H1 (cell line): ENCODE measurements at regions not wholly inside any gene's neighbourhood (a gene's known extent, or its start where the extent isn't known, plus 50 kb on each side); places are given as distances from the start of the nearest gene placed in this dataset.

Experiments
- CTCF ChIA-PET: fragments of 300-600 bp; sonication (Branson Sonifier 250); formaldehyde crosslinking; loops from one replicate; lab custom pipeline; 2021; ENCODE audit not compliant: partially characterized antibody; lab: Charles Lee
- POLR2A ChIA-PET: fragments of 300-600 bp; sonication (Branson Sonifier 250); formaldehyde crosslinking; loops from one replicate; lab custom pipeline; 2021; ENCODE audit warnings: inconsistent platforms; ENCODE audit not compliant: partially characterized antibody; lab: Charles Lee
- DNase-seq, 2 experiments: peaks; one replicate each; pipeline versions ENCODE4 v3.0.0 to v3.0.0-alpha.2; 2010 to 2022; ENCODE audit warnings: low spot score in 2 of 2, low read depth in 1 of 2, mixed read lengths in 1 of 2
- FAIRE-seq: peaks from 2 replicates; lab custom pipeline; 2011; peaks lifted over from hg19 to GRCh38; lab: Jason Lieb, UNC
- H2AFZ ChIP-seq: 2 replicates; pipeline ENCODE4 v1.8.1; 2012; ENCODE audit warnings: low read length, inconsistent platforms
- H2AK5ac ChIP-seq: 2 replicates; pipeline ENCODE4 v1.6.1; 2013; ENCODE audit warnings: low read depth, low read length
- H2BK120ac ChIP-seq: replicated peaks from 2 replicates; pipeline ENCODE3; 2013; ENCODE audit warnings: low read depth, low read length, inconsistent platforms
- H2BK12ac ChIP-seq: 2 replicates; pipeline ENCODE4 v1.6.1; 2013; ENCODE audit warnings: low read depth, low read length
- H2BK15ac ChIP-seq: 2 replicates; pipeline ENCODE4 v1.6.1; 2013; ENCODE audit warnings: low read length
- H2BK20ac ChIP-seq: 2 replicates; pipeline ENCODE4 v1.6.1; 2013; ENCODE audit warnings: low read length
- H2BK5ac ChIP-seq: 2 replicates; pipeline ENCODE4 v1.6.1; 2013; ENCODE audit warnings: low read depth, low read length
- H3K14ac ChIP-seq: 2 replicates; pipeline ENCODE4 v1.6.1; 2013; ENCODE audit warnings: inconsistent platforms; ENCODE audit not compliant: insufficient read length
- H3K18ac ChIP-seq: 2 replicates; pipeline ENCODE4 v1.6.1; 2013; ENCODE audit warnings: low read length; ENCODE audit errors: extremely low read depth
- H3K23ac ChIP-seq: 2 replicates; pipeline ENCODE4 v1.6.1; 2013; ENCODE audit warnings: inconsistent platforms; ENCODE audit not compliant: insufficient read length
- H3K23me2 ChIP-seq: 2 replicates; pipeline ENCODE4 v1.6.1; 2013; ENCODE audit warnings: low read depth, low read length
- H3K27ac ChIP-seq: 2 replicates; pipeline ENCODE4 v1.6.1; 2011; ENCODE audit warnings: low read depth, low read length, inconsistent platforms
- H3K27me3 ChIP-seq, 4 experiments: replicated peaks in 1 of 4; 1 replicate in 1 of 4; 2 replicates in 3 of 4; pipeline versions ENCODE4 v1.6.1 to v1.8.1; 2011 to 2013; ENCODE audit warnings: low read length in 3 of 4, mild to moderate bottlenecking in 3 of 4, inconsistent platforms in 2 of 4, mixed read lengths in 2 of 4, moderate library complexity in 1 of 4; ENCODE audit not compliant: control insufficient read depth in 3 of 4, insufficient read depth in 3 of 4; ENCODE audit errors: extremely low read depth in 1 of 4
- H3K36me3 ChIP-seq, 4 experiments: 2 replicates each; pipeline versions ENCODE4 v1.6.1 to v1.8.1; 2011 to 2013; ENCODE audit warnings: mild to moderate bottlenecking in 4 of 4, low read length in 3 of 4, moderate library complexity in 2 of 4, control low read depth in 1 of 4, inconsistent platforms in 1 of 4; ENCODE audit not compliant: insufficient read depth in 4 of 4, control insufficient read depth in 2 of 4
- H3K4ac ChIP-seq: replicated peaks from 2 replicates; pipeline ENCODE3; 2013; ENCODE audit warnings: low read length, low read depth, mixed read lengths, inconsistent platforms; ENCODE audit not compliant: insufficient read length
- H3K4me1 ChIP-seq, 4 experiments: replicated peaks in 1 of 4; 1 replicate in 1 of 4; 2 replicates in 3 of 4; pipeline versions ENCODE4 v1.6.1 to v1.8.1; 2011 to 2013; ENCODE audit warnings: low read length in 3 of 4, inconsistent platforms in 2 of 4, mixed read lengths in 1 of 4; ENCODE audit not compliant: insufficient read depth in 4 of 4, control insufficient read depth in 3 of 4
- H3K4me2 ChIP-seq, 2 experiments: 2 replicates each; pipeline versions ENCODE4 v1.6.1 to v1.8.1; 2011 to 2013; ENCODE audit warnings: low read depth in 2 of 2, low read length in 2 of 2, control low read depth in 1 of 2, inconsistent platforms in 1 of 2, mild to moderate bottlenecking in 1 of 2; ENCODE audit not compliant: insufficient read depth in 1 of 2
- H3K4me3 ChIP-seq, 4 experiments: fragments of 200-600, 300-600 bp in 1 of 4; sonication (generic), shearing (Covaris generic), sonication (Bioruptor Twin) in 1 of 4; 2 replicates each; pipeline versions ENCODE4 v1.5.1 to v1.8.1; 2011 to 2016; ENCODE audit warnings: low read length in 4 of 4, low read depth in 3 of 4, control low read depth in 2 of 4, inconsistent platforms in 2 of 4, mild to moderate bottlenecking in 2 of 4, mixed read lengths in 1 of 4, moderate library complexity in 1 of 4; ENCODE audit not compliant: insufficient read depth in 2 of 4; ENCODE audit errors: extremely low read depth in 1 of 4
- H3K56ac ChIP-seq: replicated peaks from 2 replicates; pipeline ENCODE3; 2013; ENCODE audit warnings: low read depth, mild to moderate bottlenecking, mixed read lengths, low read length, inconsistent platforms; ENCODE audit not compliant: insufficient read length
- H3K79me1 ChIP-seq: 2 replicates; pipeline ENCODE4 v1.6.1; 2013; ENCODE audit warnings: low read depth, low read length, control low read depth
- H3K79me2 ChIP-seq, 2 experiments: 2 replicates each; pipeline versions ENCODE4 v1.6.1 to v1.8.1; 2012 to 2013; ENCODE audit warnings: low read length in 2 of 2, mild to moderate bottlenecking in 2 of 2, inconsistent platforms in 1 of 2; ENCODE audit not compliant: insufficient read depth in 2 of 2, control insufficient read depth in 1 of 2
- H3K9ac ChIP-seq, 4 experiments: replicated peaks in 1 of 4; 1 replicate in 1 of 4; 2 replicates in 3 of 4; pipeline versions ENCODE4 v1.6.1 to v1.8.1; 2011 to 2013; ENCODE audit warnings: low read depth in 3 of 4, low read length in 3 of 4, control low read depth in 2 of 4, mild to moderate bottlenecking in 2 of 4, moderate library complexity in 2 of 4, inconsistent platforms in 1 of 4; ENCODE audit errors: extremely low read depth in 1 of 4
- H3K9me3 ChIP-seq, 2 experiments: 2 replicates each; pipeline versions ENCODE4 v1.6.1 to v1.8.1; 2012 to 2013; ENCODE audit warnings: mild to moderate bottlenecking in 2 of 2, moderate library complexity in 2 of 2, control low read depth in 1 of 2, inconsistent platforms in 1 of 2, low read depth in 1 of 2, low read length in 1 of 2, mixed read lengths in 1 of 2; ENCODE audit not compliant: insufficient read depth in 2 of 2
- H4K20me1 ChIP-seq, 2 experiments: replicated peaks in 1 of 2; 2 replicates each; pipeline versions ENCODE3 to v1.8.1; 2011 to 2013; ENCODE audit warnings: inconsistent platforms in 2 of 2, low read length in 2 of 2, mild to moderate bottlenecking in 1 of 2; ENCODE audit not compliant: insufficient read depth in 2 of 2, control insufficient read depth in 1 of 2
- H4K5ac ChIP-seq: 2 replicates; pipeline ENCODE4 v1.6.1; 2013; ENCODE audit warnings: low read length, low read depth, mixed read lengths, inconsistent platforms; ENCODE audit not compliant: insufficient read length
- H4K8ac ChIP-seq: 2 replicates; pipeline ENCODE4 v1.8.0; 2013; ENCODE audit warnings: mild to moderate bottlenecking, moderate library complexity, low read length, inconsistent platforms; ENCODE audit not compliant: insufficient read depth; ENCODE audit errors: extremely low read depth
- H4K91ac ChIP-seq: replicated peaks from 2 replicates; pipeline ENCODE3; 2013; ENCODE audit warnings: low read length, mixed read lengths, inconsistent platforms; ENCODE audit not compliant: insufficient read length
- CTBP2 ChIP-seq: IDR thresholded peaks from 2 replicates; pipeline ENCODE4 v1.7.0; 2011; ENCODE audit warnings: borderline replicate concordance, mild to moderate bottlenecking, moderate library complexity, mixed read lengths, low read length; ENCODE audit not compliant: insufficient read depth, insufficient read length
- EGR1 ChIP-seq: IDR thresholded peaks from 2 replicates; pipeline ENCODE4 v1.6.1; 2011; ENCODE audit warnings: low read depth, low read length, borderline replicate concordance
- EP300 ChIP-seq, 2 experiments: IDR thresholded peaks; 1 replicate in 1 of 2; 2 replicates in 1 of 2; pipeline ENCODE4 v1.6.1; 2011 to 2012; ENCODE audit warnings: low read depth in 2 of 2, low read length in 2 of 2, mild to moderate bottlenecking in 2 of 2, borderline replicate concordance in 1 of 2, inconsistent platforms in 1 of 2, moderate library complexity in 1 of 2
- NANOG ChIP-seq: IDR thresholded peaks from 2 replicates; pipeline ENCODE4 v1.6.1; 2011; ENCODE audit warnings: low read length, low read depth, mild to moderate bottlenecking, inconsistent platforms; ENCODE audit not compliant: insufficient read depth, poor library complexity, severe bottlenecking
- POU5F1 ChIP-seq: IDR thresholded peaks from 2 replicates; pipeline ENCODE4 v1.6.1; 2011; ENCODE audit warnings: low read depth, mild to moderate bottlenecking, low read length, moderate library complexity
- RFX5 ChIP-seq: IDR thresholded peaks from 2 replicates; pipeline ENCODE4 v1.6.1; 2011; ENCODE audit warnings: low read depth, low read length, improper control_type of control experiment, borderline replicate concordance
- SP2 ChIP-seq: IDR thresholded peaks from 2 replicates; pipeline ENCODE4 v1.6.1; 2012; ENCODE audit warnings: mild to moderate bottlenecking, low read length, inconsistent platforms
- SUZ12 ChIP-seq: fragments of 200-600 bp; sonication (generic); IDR thresholded peaks from 2 replicates; pipeline ENCODE4 v1.6.1; 2012; ENCODE audit warnings: mild to moderate bottlenecking, inconsistent platforms, low read length, moderate library complexity, mixed read lengths
- TBP ChIP-seq: IDR thresholded peaks from 2 replicates; pipeline ENCODE4 v1.6.1; 2011; ENCODE audit warnings: low read depth, low read length, improper control_type of control experiment
- WGBS, 2 experiments: shearing (Covaris generic) in 1 of 2; methylation state at CpG; one replicate each; pipeline versions ENCODE4 v1.1.6 to v1.1.7; 2013 to 2015; ENCODE audit warnings: low lambda C conversion rate in 2 of 2, mixed read lengths in 2 of 2, inconsistent platforms in 1 of 2, low coverage in 1 of 2, missing lambda C conversion rate in 1 of 2; ENCODE audit not compliant: insufficient replicate concordance in 2 of 2, insufficient coverage in 1 of 2, insufficient read length in 1 of 2; ENCODE audit errors: extremely low coverage in 1 of 2, missing lambda C conversion rate in 1 of 2; 5-methylcytosine and 5-hydroxymethylcytosine counted together

DNA sequence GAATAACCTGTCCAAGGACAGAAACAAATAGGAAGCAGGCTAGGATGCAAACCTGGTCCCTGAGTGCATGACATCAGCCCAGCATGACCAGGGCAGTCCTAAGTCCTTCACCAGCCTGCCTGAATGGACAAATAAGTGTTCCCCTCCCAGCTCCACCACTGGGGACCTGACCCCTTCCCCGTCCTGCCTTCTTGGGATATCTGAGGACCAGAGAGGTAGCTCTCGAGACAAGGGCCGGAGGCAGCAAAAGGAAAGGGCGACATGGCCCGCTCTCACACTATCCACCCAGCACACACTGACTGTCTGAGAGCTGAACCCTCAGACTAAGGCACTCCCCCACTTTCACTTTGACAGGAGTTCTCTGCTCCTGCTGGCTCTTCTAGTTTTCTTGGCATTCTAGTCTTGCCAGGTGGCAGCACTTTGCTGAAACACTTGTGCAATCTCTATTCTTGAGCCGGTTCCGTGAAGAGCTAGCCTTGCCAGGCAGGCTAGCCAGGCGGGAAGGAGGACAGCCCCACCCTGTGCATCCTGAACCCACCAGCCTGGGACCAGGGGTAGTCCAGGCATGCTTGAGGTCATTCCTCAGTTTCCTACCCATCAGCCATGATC is 251.1 kb upstream of the RAB4A start:
- no peak overlapping the region for H3K9ac ChIP-seq
- H3K4me3 ChIP-seq: no peak overlapping the region
- no peaks in the 10 kb centered on the region for H3K79me2 ChIP-seq
- no peak for DNase-seq
- H3K27me3 ChIP-seq: peaks cover 0 to 4% (median 0%) of the 10 kb centered on the region in 4 experiments; a peak in 2 of 7 replicates
- H2BK20ac ChIP-seq: no peak overlapping the region
- no peak overlapping the region for H4K5ac ChIP-seq
- H4K20me1 ChIP-seq: no peaks in the 10 kb centered on the region
- H3K9me3 ChIP-seq: no peaks in the 10 kb centered on the region
- H3K23me2 ChIP-seq: no peaks in the 10 kb centered on the region
- no peak overlapping the region for H3K4ac ChIP-seq
- H3K27ac ChIP-seq: no peak overlapping the region
- H3K18ac ChIP-seq: no peak overlapping the region
- whole genome bisulfite sequencing, 2 experiments: 91% methylated on average over 8 of the region's 8 CpGs; no CpG with 5 or more reads in 1 of the 2 experiments
- ChIA-PET POLR2A (no interaction called here), CTCF (interaction anchor here (0.6 to 0.9 kb wide), 2 partner anchors 138 to 142 kb away, joined by 3 read pairs; no protein-coding TSS in a partner anchor)
- H3K14ac ChIP-seq: no peak overlapping the region
- no peaks in the 10 kb centered on the region for H3K79me1 ChIP-seq
- no peak overlapping the region for H2BK12ac ChIP-seq
- peaks cover 0 to 2% (median 0%) of the 10 kb centered on the region in 4 experiments; a peak in 3 of 7 replicates for H3K4me1 ChIP-seq
- no peak overlapping the region for H4K8ac ChIP-seq
- H2AFZ ChIP-seq: no peak overlapping the region
- peak overlapping the region; percentile 32; the same call in 1 of the 2 replicates for H2AK5ac ChIP-seq
- no peak overlapping the region for H3K23ac ChIP-seq
- no peak overlapping the region for H3K4me2 ChIP-seq
- H3K36me3 ChIP-seq: no peaks in the 10 kb centered on the region
- FAIRE-seq: no peak
- H2BK5ac ChIP-seq: no peak overlapping the region
- H4K91ac ChIP-seq: no peak overlapping the region
- H2BK15ac ChIP-seq: 0 out of 2 replicates have a peak overlapping the region, but pooled peaks have one; percentile 12
- no peak overlapping the region for H2BK120ac ChIP-seq
- H3K56ac ChIP-seq: no peak overlapping the region
- no peak for TF ChIP-seq SUZ12
- TF ChIP-seq RFX5: no peak
- TF ChIP-seq SP2: no peak
- TF ChIP-seq TBP: no peak
- TF ChIP-seq NANOG: no peak
- no peak for TF ChIP-seq EGR1
- no peak for TF ChIP-seq POU5F1
- no peak for TF ChIP-seq CTBP2
- TF ChIP-seq EP300 (IDR thresholded peaks at IDR 0.05; ENCODE audit: borderline replicate concordance in 1 of 2, low read depth in 2 of 2, low read length in 2 of 2): no peak
